NT2/D1 (cell line): ENCODE measurements at regions not wholly inside any gene's neighbourhood (a gene's known extent, or its start where the extent isn't known, plus 50 kb on each side); places are given as distances from the start of the nearest gene placed in this dataset.

Experiments
- DNase-seq: peaks from one replicate; pipeline ENCODE4 v3.0.0-alpha.2; 2011; ENCODE audit warnings: low read depth, low spot score
- H3K27me3 ChIP-seq: 2 replicates; pipeline ENCODE4 v1.6.0; 2011; ENCODE audit warnings: mild to moderate bottlenecking; ENCODE audit not compliant: insufficient read length, insufficient read depth
- H3K36me3 ChIP-seq: 2 replicates; pipeline ENCODE4 v1.6.1; 2011; ENCODE audit warnings: mild to moderate bottlenecking, low read length, mixed read lengths; ENCODE audit not compliant: insufficient read depth, insufficient read length
- H3K4me1 ChIP-seq: 2 replicates; pipeline ENCODE4 v1.5.1; 2011; ENCODE audit not compliant: insufficient read depth, insufficient read length
- H3K4me3 ChIP-seq: 2 replicates; pipeline ENCODE4 v1.5.1; 2011; ENCODE audit warnings: low read depth; ENCODE audit not compliant: insufficient read length
- H3K9ac ChIP-seq: 2 replicates; pipeline ENCODE4 v1.6.0; 2011; ENCODE audit warnings: low read depth; ENCODE audit not compliant: insufficient read length
- H3K9me3 ChIP-seq: 2 replicates; pipeline ENCODE4 v1.5.1; 2011; ENCODE audit warnings: mild to moderate bottlenecking, low read length; ENCODE audit not compliant: insufficient read depth
- SUZ12 ChIP-seq: IDR thresholded peaks from 2 replicates; pipeline ENCODE4 v1.6.1; 2011; ENCODE audit not compliant: insufficient read length, insufficient read depth; ENCODE audit errors: extremely low read depth
- YY1 ChIP-seq: IDR thresholded peaks from 2 replicates; pipeline ENCODE4 v1.6.1; 2011; ENCODE audit not compliant: insufficient read length, insufficient read depth
- ZNF274 ChIP-seq: IDR thresholded peaks from 2 replicates; pipeline ENCODE4 v1.6.1; 2011; ENCODE audit warnings: mild to moderate bottlenecking, low read depth, low read length

GRCh38 chr15:30030345-30030744 is 52.4 kb upstream of the GOLGA8J start:
- no peak overlapping the region for H3K9ac ChIP-seq
- TF ChIP-seq ZNF274 (no peak), SUZ12 (no peak), YY1 (no peak)
- H3K27me3 ChIP-seq = no peaks in the 10 kb centered on the region
- DNase-seq = no peak
- H3K9me3 ChIP-seq = peaks cover 9% of the 10 kb centered on the region; the same call in 1 of the 2 replicates
- H3K4me3 ChIP-seq = no peak overlapping the region
- H3K4me1 ChIP-seq = no peaks in the 10 kb centered on the region
- no peaks in the 10 kb centered on the region for H3K36me3 ChIP-seq

GRCh38 chr15:30023798-30024295 is 58.9 kb upstream of the GOLGA8J start:
- H3K4me1 ChIP-seq = no peaks in the 10 kb centered on the region
- no peaks in the 10 kb centered on the region for H3K36me3 ChIP-seq
- H3K9ac ChIP-seq = no peak overlapping the region
- no peak overlapping the region for H3K4me3 ChIP-seq
- TF ChIP-seq YY1 (no peak), SUZ12 (no peak), ZNF274 (no peak)
- H3K27me3 ChIP-seq = no peaks in the 10 kb centered on the region
- H3K9me3 ChIP-seq = no peaks in the 10 kb centered on the region; the same call in 1 of the 2 replicates
- no peak for DNase-seq

GRCh38 chr15:30010746-30011145 is 72.0 kb upstream of the GOLGA8J start:
- H3K4me1 ChIP-seq = no peaks in the 10 kb centered on the region
- no peaks in the 10 kb centered on the region for H3K27me3 ChIP-seq
- no peak for DNase-seq

GRCh38 chr15:30008156-30008555 is 74.6 kb upstream of the GOLGA8J start:
- no peak for DNase-seq
- Histone ChIP-seq H3K4me1 (no peaks in the 10 kb centered on the region), H3K9ac (no peak overlapping the region), H3K4me3 (no peak overlapping the region), H3K9me3 (no peaks in the 10 kb centered on the region), H3K27me3 (no peaks in the 10 kb centered on the region), H3K36me3 (no peaks in the 10 kb centered on the region)
- TF ChIP-seq SUZ12 = no peak
- TF ChIP-seq YY1 = no peak
- no peak for TF ChIP-seq ZNF274

More at GRCh38 chr15:30010746-30011145, 72.0 kb upstream of the GOLGA8J start:
- Histone ChIP-seq H3K36me3 (no peaks in the 10 kb centered on the region), H3K9ac (no peak overlapping the region), H3K4me3 (no peak overlapping the region), H3K9me3 (no peaks in the 10 kb centered on the region)
- TF ChIP-seq ZNF274 (no peak), YY1 (no peak), SUZ12 (no peak)

GRCh38 chr15:30001602-30002001 is 81.2 kb upstream of the GOLGA8J start:
- Histone ChIP-seq H3K9me3 (0 out of 2 replicates have a peak, but pooled peaks cover 5% of the 10 kb centered on the region), H3K36me3 (no peaks in the 10 kb centered on the region), H3K4me1 (no peaks in the 10 kb centered on the region), H3K9ac (no peak overlapping the region), H3K27me3 (no peaks in the 10 kb centered on the region), H3K4me3 (no peak overlapping the region)
- DNase-seq = no peak
- no peak for TF ChIP-seq YY1
- TF ChIP-seq SUZ12 = no peak

- no peaks in the 10 kb centered on the region for H3K4me1 ChIP-seq
- H3K9ac ChIP-seq = no peak overlapping the region
- H3K9me3 ChIP-seq = 0 out of 2 replicates have a peak, but pooled peaks cover 5% of the 10 kb centered on the region
- TF ChIP-seq ZNF274 (no peak), SUZ12 (no peak), YY1 (no peak)
- no peak for DNase-seq
- H3K4me3 ChIP-seq = no peak overlapping the region
- no peaks in the 10 kb centered on the region for H3K27me3 ChIP-seq
- no peaks in the 10 kb centered on the region for H3K36me3 ChIP-seq
Measured at GRCh38 chr15:29998033-29998432, 84.7 kb upstream of the GOLGA8J start.

GRCh38 chr15:29997499-29997898 is 85.3 kb upstream of the GOLGA8J start:
- Histone ChIP-seq H3K36me3 (no peaks in the 10 kb centered on the region), H3K9ac (no peak overlapping the region), H3K27me3 (no peaks in the 10 kb centered on the region), H3K4me3 (no peak overlapping the region), H3K9me3 (0 out of 2 replicates have a peak, but pooled peaks cover 5% of the 10 kb centered on the region), H3K4me1 (no peaks in the 10 kb centered on the region)
- DNase-seq = no peak
- TF ChIP-seq YY1 (no peak), ZNF274 (no peak), SUZ12 (no peak)
